ENCODE measurements at regions not wholly inside any gene's neighbourhood (a gene's known extent, or its start where the extent isn't known, plus 50 kb on each side); places are given as distances from the start of the nearest gene placed in this dataset.

DNA sequence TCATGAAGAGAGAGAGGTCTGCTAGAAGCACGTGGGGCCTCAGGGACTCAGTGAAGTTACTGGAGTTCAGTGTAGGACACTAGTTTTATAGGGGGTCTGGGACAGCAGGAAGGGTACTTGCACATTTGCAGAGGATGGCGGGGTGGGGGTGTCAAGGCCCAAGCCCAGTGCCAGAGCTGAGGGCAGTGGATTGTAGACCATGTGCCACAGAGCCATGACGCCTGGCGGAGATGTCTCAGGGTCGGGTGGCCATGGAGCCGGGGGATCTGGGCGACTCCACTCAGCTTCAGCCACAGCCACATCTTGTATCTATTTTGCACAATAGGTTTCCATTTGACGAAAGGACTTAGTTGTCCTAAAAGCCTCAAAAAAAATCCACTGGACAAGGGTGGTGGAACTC, 50.4 kb upstream of the RGMA start:
- Mint-ChIP-seq H3K27me3 (ENCODE audit: low read depth) (no peaks in the 10 kb centered on the region), H3K4me3 (no peak overlapping the region), H3K9me3 (no peaks in the 10 kb centered on the region), H3K27ac (no peak overlapping the region), H3K36me3 (ENCODE audit: insufficient read depth in 2 of 2) (no peaks in the 10 kb centered on the region), H3K4me1 (ENCODE audit: low read depth) (peaks cover 9% of the 10 kb centered on the region)
- ATAC-seq (replicated peaks in 1 of 2) (no peak), DNase-seq (no peak)

- no peaks in the 10 kb centered on the region for H3K36me3 Mint-ChIP-seq (ENCODE audit: insufficient read depth in 2 of 2)
- H3K4me3 Mint-ChIP-seq = no peak overlapping the region
- no peak overlapping the region for H3K27ac Mint-ChIP-seq
- H3K4me1 Mint-ChIP-seq (ENCODE audit: low read depth) = peaks cover 9% of the 10 kb centered on the region
- no peak for DNase-seq
- no peak for ATAC-seq (replicated peaks in 1 of 2)
- no peaks in the 10 kb centered on the region for H3K9me3 Mint-ChIP-seq
- H3K27me3 Mint-ChIP-seq (ENCODE audit: low read depth) = no peaks in the 10 kb centered on the region
Observed at GRCh38 chr15:93138681-93139250, 49.8 kb upstream of the RGMA start.
